PC-3 (cell line): ENCODE measurements at regions not wholly inside any gene's neighbourhood (a gene's known extent, or its start where the extent isn't known, plus 50 kb on each side); places are given as distances from the start of the nearest gene placed in this dataset.

ENCODE experiments used
- CTCF ChIP-seq: fragments of 300-600 bp; sonication (generic); conservative IDR thresholded peaks from 2 replicates; pipeline ENCODE4 v1.5.1; 2017; ENCODE audit warnings: antibody characterized with exemption, low read depth, mild to moderate bottlenecking, low read length
- EZH2phosphoT487 ChIP-seq: fragments of 300-600 bp; sonication (generic); IDR thresholded peaks from 2 replicates; pipeline ENCODE4 v1.6.1; 2018; ENCODE audit warnings: mild to moderate bottlenecking, antibody characterized with exemption, low read length, borderline replicate concordance

GRCh38 chr7:156515911-156516790 is 124.4 kb upstream of the RNF32 start:
- TF ChIP-seq CTCF, result no peak
- no peak for TF ChIP-seq EZH2phosphoT487
